Kidney capillary endothelial cell (primary cell): ENCODE measurements at regions not wholly inside any gene's neighbourhood (a gene's known extent, or its start where the extent isn't known, plus 50 kb on each side); places are given as distances from the start of the nearest gene placed in this dataset.
"Not testable (repeated sequence)": the region's sequence is repeated elsewhere in the genome, so short reads cannot be mapped to it uniquely, and the experiment has no call there.

Experiments used
- DNase-seq: peaks from one replicate; pipeline ENCODE4 v3.0.0-alpha.2; 2018; ENCODE audit warnings: low spot score

- DNase-seq: no peak
Measured at GRCh38 chr2:13218205-13218604, 501.5 kb downstream of the TRIB2 start.

GRCh38 chr2:13227578-13227977, 510.8 kb downstream of the TRIB2 start:
- DNase-seq: no peak

- no peak for DNase-seq
Measured at GRCh38 chr2:13230221-13230620, 513.5 kb downstream of the TRIB2 start.

DNA sequence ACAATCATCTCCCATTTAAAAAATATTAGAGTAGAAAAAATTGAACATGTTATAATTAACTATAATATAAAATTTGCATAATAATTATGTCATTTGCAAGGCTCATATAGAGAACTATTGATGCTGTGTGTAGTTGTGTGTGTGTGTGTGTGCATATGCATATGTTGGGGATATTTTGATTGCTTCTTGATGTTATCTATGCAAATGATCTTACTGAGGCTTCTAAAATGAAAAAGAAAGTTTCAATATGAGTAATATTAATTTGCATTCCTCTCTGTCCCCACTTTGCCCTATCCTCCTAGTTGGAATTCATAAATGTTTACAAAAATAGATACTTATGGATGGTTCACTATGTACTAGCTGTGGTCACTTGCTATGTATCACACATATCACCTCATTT, 523.3 kb downstream of the TRIB2 start:
- DNase-seq: no peak

- DNase-seq: no peak
Measured at GRCh38 chr2:13240789-13241487, 524.2 kb downstream of the TRIB2 start.

- no peak for DNase-seq
Measured at GRCh38 chr2:13252615-13253014, 535.9 kb downstream of the TRIB2 start.

- DNase-seq: no peak
Measured at GRCh38 chr2:13255485-13255884, 538.7 kb downstream of the TRIB2 start.

- DNase-seq: no peak
Measured at GRCh38 chr2:13260402-13260801, 543.7 kb downstream of the TRIB2 start.

- DNase-seq: no peak
Measured at GRCh38 chr2:13266166-13266565, 549.4 kb downstream of the TRIB2 start.

DNA sequence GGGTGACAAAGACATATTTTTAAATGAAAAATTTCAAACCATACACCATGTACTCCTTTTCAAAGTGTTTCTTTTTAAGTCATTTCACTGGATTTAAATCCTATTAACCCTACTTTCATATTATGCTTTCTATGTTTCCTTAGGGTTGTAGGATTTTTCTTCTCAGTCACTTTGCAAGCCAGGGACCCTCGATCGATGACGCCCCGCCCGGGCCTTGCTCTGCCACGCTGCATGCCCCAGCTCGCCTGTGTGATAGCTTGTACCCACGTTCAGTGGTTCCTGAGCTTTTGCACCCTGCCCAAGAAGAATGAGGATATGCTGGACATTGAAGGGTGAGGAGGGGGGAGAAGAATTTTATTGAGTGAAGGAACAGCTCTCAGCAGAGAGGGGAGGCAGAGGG, 568.0 kb downstream of the TRIB2 start:
- no peak for DNase-seq

- DNase-seq: no peak
Measured at GRCh38 chr2:13289310-13289709, 572.6 kb downstream of the TRIB2 start.

DNA sequence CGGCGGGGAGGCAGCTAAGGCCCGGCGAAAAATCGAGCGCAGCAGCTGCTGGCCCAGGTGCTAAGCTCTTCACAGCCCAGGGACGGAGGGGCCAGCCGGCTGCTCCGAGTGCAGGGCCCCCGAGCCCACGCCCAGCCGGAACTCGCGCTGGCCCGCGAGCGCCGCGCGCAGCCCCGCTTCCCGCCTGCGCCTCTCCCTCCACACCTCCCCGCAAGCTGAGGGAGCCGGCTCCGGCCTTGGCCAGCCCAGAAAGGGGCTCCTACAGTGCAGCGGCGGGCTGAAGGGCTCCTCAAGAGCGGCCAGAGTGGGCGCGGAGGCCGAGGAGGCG, 591.7 kb downstream of the TRIB2 start:
- not testable (repeated sequence) for DNase-seq

GRCh38 chr2:13308989-13309388, 592.3 kb downstream of the TRIB2 start:
- DNase-seq: no peak

DNA sequence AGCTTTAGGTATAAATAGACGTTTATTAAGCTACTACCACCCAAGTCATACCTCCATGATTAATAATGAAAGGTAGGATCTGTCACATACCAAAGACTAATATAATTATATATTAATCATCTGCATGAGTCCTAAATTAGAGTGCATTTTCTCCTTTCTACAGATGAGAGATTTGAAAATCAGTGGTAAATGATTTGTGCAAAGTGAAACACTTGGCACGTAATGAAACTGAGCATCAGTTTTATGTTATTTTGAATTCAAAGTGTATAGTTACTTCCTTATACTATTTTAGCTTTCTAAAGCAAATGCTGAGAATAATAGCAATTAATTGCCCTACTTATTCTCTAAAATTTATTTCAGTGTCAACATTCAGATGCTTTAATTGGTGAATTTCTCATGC, 615.3 kb downstream of the TRIB2 start:
- no peak for DNase-seq

GRCh38 chr2:13334071-13334470, 617.3 kb downstream of the TRIB2 start:
- not testable (repeated sequence) for DNase-seq

- DNase-seq: no peak
Measured at GRCh38 chr2:13334545-13334944, 617.8 kb downstream of the TRIB2 start.

DNA sequence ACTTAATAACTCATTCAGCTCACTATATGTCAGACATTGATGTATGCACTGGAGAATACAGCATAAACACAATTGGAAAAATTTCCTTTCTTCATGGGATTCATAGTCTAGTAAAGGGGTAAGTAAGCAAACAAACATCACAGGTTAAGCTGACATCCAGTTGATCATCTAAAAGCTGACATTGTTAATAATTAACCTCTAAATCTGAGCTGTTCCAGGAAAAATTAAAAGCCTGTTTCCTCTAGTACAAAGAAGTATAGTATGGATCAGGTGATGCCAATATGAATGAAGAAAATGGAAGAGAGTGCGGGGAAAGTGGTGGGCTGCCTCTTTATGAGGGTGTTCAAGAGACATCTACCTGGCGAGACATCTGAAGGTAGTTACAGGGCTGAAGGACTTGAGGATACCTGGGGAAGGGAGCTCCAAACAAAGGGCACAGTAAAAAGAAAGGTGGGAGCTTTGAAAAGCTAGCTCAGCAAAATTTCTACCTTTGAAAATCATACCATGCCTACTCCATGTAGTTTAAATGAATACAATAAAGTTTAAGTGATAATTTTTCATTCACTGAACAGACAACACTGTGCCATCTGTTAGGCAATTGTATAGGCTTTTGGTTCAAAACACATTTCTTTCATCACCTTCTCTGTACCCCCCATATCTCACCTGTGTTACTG, 619.3 kb downstream of the TRIB2 start:
- no peak for DNase-seq

- DNase-seq: no peak
Measured at GRCh38 chr2:13351068-13351467, 634.3 kb downstream of the TRIB2 start.

GRCh38 chr2:13353083-13353482, 636.3 kb downstream of the TRIB2 start:
- no peak for DNase-seq

- DNase-seq: no peak
Measured at GRCh38 chr2:13354031-13354430, 637.3 kb downstream of the TRIB2 start.

DNA sequence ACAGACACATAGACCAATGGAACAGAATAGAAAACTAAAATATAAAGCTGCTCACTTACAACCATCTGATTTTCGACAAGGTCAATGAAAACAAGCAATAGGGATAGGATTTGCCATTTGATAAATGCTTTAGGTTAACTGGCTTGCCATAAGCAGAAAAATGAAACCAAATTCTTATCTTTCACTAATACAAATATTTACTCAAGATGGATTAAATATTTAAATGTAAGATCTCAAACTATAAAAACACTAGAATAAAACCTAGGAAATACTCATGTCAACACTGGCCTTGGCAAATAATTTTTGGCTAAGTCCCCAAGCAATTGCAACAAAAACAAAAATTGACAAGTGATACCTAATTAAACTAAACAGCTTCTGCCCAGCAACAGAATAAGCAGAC, 665.2 kb downstream of the TRIB2 start:
- DNase-seq: not testable (repeated sequence)

- not testable (repeated sequence) for DNase-seq
Measured at GRCh38 chr2:13389172-13389571, 672.4 kb downstream of the TRIB2 start.

- no peak for DNase-seq
Measured at GRCh38 chr2:13390676-13391075, 673.9 kb downstream of the TRIB2 start.

- no peak for DNase-seq
Measured at GRCh38 chr2:13401312-13401711, 684.6 kb downstream of the TRIB2 start.
